AG08395 (cell line): ENCODE measurements at regions not wholly inside any gene's neighbourhood (a gene's known extent, or its start where the extent isn't known, plus 50 kb on each side); places are given as distances from the start of the nearest gene placed in this dataset.

Experiments
- DNase-seq: peaks from one replicate; pipeline ENCODE4 v3.0.0; 2012; ENCODE audit warnings: mixed read lengths, low spot score

- DNase-seq: peak; percentile 49
Observed at GRCh38 chr10:3516234-3516922, 268.6 kb downstream of the KLF6 start.

DNA sequence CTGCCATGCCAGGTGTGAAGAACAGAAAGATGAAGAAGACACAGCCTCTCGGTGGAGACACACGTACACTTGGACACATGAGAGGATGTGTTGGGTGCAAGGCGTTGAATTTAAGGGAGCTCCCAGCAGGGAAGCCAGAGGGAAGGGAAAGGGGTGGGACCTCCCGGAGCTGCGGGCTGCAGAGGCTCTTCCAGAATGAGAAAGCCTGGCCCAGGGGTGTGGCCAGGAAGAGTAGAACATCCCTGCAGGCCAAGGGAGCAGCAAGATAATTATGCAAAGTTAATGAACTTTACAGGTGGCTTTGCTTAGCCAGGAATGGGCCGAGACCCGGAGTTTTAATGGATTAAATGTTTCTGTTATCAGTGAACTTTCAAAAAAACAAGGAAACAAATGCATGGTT is 270.3 kb downstream of the KLF6 start:
- DNase-seq: no peak

DNA sequence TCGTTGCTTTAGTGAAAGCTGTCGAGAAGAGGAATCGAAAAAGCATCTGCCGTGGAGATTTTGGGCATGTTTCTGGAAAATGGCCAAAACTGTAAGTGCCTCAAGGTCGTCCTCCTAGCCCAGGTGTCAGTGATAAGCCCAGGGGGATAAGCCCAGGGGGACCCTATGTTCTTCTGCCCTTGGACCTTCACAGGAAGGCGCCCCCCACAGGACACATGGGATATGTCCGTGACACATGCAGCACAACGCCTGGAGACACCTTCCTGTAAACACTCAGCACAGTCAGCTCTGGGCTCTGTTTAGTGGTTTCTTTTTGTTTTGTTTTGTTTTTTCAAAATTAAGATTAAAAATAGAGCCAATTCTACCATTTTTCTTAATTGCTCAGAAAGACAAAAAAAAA is 272.7 kb downstream of the KLF6 start:
- DNase-seq: no peak

- DNase-seq: no peak
Observed at GRCh38 chr10:3511483-3511882, 273.5 kb downstream of the KLF6 start.

DNA sequence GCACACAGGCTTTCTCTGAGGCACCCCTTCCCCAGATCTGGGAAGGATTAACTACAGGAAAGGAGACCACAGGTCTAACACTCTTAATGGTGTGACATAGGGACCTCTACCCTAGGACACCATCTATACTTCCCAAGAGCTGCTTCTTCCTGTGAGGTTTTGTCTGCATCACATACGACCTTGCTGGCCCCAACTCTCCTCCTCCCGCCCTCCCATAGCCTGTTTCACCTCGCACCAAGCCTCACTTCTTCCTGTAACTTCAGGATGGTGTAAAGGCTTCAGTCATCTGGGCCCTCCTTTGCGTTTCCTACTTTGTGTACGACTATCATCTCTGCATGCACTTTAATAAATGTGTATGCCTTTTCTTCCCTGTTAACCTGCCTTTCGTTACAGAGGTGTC is 274.3 kb downstream of the KLF6 start:
- DNase-seq: no peak

GRCh38 chr10:3509355-3509754 is 275.7 kb downstream of the KLF6 start:
- no peak for DNase-seq

GRCh38 chr10:3503299-3503698 is 281.7 kb downstream of the KLF6 start:
- no peak for DNase-seq

GRCh38 chr10:3502673-3503072 is 282.3 kb downstream of the KLF6 start:
- DNase-seq: no peak

DNA sequence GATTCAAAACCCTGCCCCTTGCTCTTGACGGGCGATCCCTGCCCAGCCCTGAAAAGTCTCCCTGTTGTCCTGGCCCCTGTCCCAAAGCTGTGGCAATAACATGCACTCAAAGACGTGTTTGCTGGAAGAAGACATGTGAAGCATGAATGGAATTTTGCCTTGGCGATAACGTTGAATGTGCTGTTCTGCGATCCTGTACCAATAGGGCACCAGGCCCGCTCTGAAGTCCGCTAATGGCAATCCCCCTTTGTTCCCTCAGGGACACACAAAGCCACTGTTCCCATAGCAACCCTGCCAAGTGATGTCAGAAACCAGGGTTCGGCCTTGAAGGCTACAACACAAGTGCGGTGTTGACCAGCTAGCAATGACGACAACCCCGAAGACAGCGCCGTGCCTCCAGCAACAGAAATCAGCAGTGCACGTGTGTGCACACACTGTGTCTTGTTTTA is 284.6 kb downstream of the KLF6 start:
- peak; percentile 78 for DNase-seq

- DNase-seq: no peak
Observed at GRCh38 chr10:3499120-3499519, 285.9 kb downstream of the KLF6 start.

- DNase-seq: no peak
Observed at GRCh38 chr10:3497581-3497980, 287.4 kb downstream of the KLF6 start.

- DNase-seq: no peak
Observed at GRCh38 chr10:3496138-3496537, 288.9 kb downstream of the KLF6 start.

- DNase-seq: no peak
Observed at GRCh38 chr10:3495281-3495680, 289.7 kb downstream of the KLF6 start.

DNA sequence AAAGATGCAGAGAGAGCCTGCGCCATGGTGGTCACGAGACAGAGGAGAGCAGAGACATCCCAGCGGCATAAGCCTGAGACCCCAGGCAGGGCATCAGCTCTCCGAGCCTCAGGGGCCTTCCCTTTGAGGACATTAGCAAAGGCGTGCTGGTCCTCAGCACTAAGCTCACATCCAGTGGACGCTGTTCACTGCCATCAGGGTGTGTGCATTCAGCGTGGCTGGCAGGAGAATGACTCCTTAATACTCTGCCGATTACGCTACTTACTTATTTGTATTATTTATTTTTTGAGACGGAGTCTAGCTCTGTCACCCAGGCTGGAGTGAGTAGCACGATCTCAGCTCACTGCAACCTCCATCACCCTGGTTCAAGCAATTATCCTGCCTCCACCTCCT is 290.2 kb downstream of the KLF6 start:
- DNase-seq: no peak

GRCh38 chr10:3494131-3494837 is 290.7 kb downstream of the KLF6 start:
- no peak for DNase-seq

DNA sequence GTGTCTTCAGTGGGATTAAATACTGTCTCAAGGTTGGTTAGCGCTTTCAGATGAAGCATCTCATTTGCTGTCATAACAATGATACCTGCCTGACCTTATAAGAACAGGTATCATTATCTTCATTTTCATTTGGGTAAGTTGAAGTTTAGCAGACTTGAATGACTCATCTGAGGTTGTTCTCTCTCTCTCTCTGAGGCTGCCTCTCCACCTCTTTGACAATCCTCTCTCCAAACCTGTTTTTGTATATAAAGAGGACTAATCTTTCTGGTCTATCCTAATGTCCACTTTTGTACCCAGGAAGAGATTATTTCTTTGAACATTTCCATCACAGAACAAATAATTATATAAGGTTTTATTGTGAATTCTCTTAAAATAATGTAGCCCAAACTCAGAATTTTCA is 291.4 kb downstream of the KLF6 start:
- DNase-seq: no peak

GRCh38 chr10:3491571-3491970 is 293.4 kb downstream of the KLF6 start:
- no peak for DNase-seq

GRCh38 chr10:3487228-3487627 is 297.8 kb downstream of the KLF6 start:
- DNase-seq: no peak

GRCh38 chr10:3486346-3487065 is 298.5 kb downstream of the KLF6 start:
- no peak for DNase-seq

DNA sequence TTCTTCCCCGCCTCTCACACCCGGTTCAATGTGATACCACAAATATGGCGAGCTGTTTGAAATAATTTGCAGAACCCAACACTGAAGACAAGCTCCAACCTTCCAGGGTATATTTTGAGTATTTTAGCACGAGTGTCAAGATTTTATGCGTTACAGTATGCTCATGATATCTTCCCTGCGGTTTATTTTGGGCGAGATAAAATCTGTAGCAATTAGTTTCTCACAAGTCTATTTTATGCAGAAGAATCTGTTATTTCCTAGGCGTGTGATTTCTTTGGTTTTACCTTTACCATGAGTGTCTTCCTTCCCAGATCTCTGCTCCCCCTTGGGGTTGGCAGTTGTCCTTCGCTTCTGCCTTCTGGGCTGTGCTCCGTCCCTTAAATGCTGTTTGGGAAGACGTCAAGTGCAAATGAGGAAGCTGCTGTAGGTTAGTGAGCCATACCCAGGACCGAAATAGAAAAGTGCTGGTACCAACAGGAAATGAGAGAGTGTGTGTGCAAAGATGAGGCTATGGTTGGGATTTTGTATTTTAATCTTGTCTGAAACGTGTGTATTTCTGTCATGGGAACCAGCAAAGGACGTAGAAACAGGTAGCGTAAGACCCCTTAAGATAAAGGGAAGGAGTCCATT is 299.8 kb downstream of the KLF6 start:
- no peak for DNase-seq

DNA sequence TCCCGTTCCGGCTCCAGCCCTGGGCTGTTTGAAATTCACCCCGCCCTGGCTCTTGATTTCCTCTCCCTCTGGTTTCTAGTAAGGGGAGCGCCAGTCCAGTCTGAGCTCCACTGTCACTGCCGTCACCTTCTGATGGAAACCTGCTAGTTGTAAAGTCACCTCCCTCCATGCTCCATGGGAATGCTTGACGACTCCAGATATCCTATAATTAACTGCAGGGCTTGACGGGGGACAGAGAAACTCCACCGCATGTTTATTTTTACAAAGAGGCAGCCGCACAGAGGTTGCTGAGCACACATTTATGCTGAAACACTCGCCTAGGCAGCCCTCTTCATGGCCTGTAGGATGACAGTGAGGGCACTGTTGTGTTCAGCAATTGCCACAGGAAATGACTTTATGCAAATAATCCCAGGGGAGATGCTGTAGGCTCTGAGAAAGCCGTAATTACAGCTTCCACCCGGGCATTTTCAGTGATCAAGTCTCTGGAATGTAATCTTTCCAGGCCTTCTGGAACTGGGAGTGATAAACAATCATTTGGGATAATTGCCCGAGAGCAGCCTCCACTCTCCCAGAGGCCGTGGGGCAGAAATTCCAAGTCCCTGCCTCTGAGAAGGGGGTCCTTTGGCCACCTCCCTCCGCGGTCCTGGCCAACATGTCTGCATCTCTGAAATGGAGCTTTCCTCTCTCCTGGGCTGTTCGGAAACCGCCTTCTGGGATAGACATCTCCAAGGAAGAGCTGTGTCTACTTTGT is 300.5 kb downstream of the KLF6 start:
- peak; percentile 38 for DNase-seq
